WTC11 (cell line): ENCODE measurements at regions not wholly inside any gene's neighbourhood (a gene's known extent, or its start where the extent isn't known, plus 50 kb on each side); places are given as distances from the start of the nearest gene placed in this dataset.

Source experiments
- ATAC-seq: fragments of 200-7000 bp; cut with Tn5 transposase; 2 replicates; pipeline ENCODE4 v1.10.0; 2021; ENCODE audit warnings: mild to moderate bottlenecking, moderate library complexity
- CTCF ChIA-PET: fragments of 300-600 bp; sonication (Branson Sonifier 250); formaldehyde crosslinking; loops from one replicate; lab custom pipeline; 2021; ENCODE audit warnings: antibody characterized with exemption; lab: Charles Lee
- POLR2A ChIA-PET: fragments of 350-600 bp; sonication (Branson Sonifier 250); formaldehyde crosslinking; loops from one replicate; lab custom pipeline; 2021; ENCODE audit warnings: antibody characterized with exemption; lab: Charles Lee
- DNase-seq: peaks from one replicate; pipeline ENCODE4 v3.0.0; 2021; ENCODE audit warnings: low spot score
- H3K27ac Mint-ChIP-seq: 2 replicates; pipeline ENCODE4 v1.8.0; 2021; ENCODE audit warnings: mixed read lengths
- H3K27me3 Mint-ChIP-seq: 2 replicates; pipeline ENCODE4 v1.8.0; 2021; ENCODE audit warnings: low read depth, mild to moderate bottlenecking, moderate library complexity, mixed read lengths
- H3K36me3 Mint-ChIP-seq: 2 replicates; pipeline ENCODE4 v1.8.0; 2021; ENCODE audit warnings: mixed read lengths
- H3K4me1 Mint-ChIP-seq: 2 replicates; pipeline ENCODE4 v1.8.0; 2022; ENCODE audit warnings: mixed read lengths
- H3K4me3 Mint-ChIP-seq: 2 replicates; pipeline ENCODE4 v1.8.0; 2021; ENCODE audit warnings: mild to moderate bottlenecking, moderate library complexity, mixed read lengths
- H3K9me3 Mint-ChIP-seq: 2 replicates; pipeline ENCODE4 v1.8.0; 2021; ENCODE audit warnings: mixed read lengths
- EMX1 ChIP-seq: fragments of 250-450 bp; sonication (Bioruptor Pico); IDR thresholded peaks from 2 replicates; pipeline ENCODE4 v1.8.0; 2021; ENCODE audit warnings: mild to moderate bottlenecking
- ERG ChIP-seq: fragments of 250-450 bp; sonication (Bioruptor Pico); IDR thresholded peaks from 2 replicates; pipeline ENCODE4 v1.8.0; 2021; ENCODE audit warnings: mild to moderate bottlenecking
- FOXJ3 ChIP-seq: sonication (generic); formaldehyde crosslinking; IDR thresholded peaks from 2 replicates; pipeline ENCODE4 v1.9.0; 2021; ENCODE audit warnings: missing genetic modification reagents, mild to moderate bottlenecking, borderline replicate concordance
- HMGXB4 ChIP-seq: sonication (generic); formaldehyde crosslinking; IDR thresholded peaks from 2 replicates; pipeline ENCODE4 v1.8.1; 2023; ENCODE audit warnings: mild to moderate bottlenecking, moderate library complexity, missing genetic modification reagents
- MLX ChIP-seq: sonication (generic); formaldehyde crosslinking; IDR thresholded peaks from 2 replicates; pipeline ENCODE4 v1.8.1; 2023; ENCODE audit warnings: mild to moderate bottlenecking, missing genetic modification reagents, moderate library complexity
- NFE2L1 ChIP-seq: sonication (generic); formaldehyde crosslinking; IDR thresholded peaks from 2 replicates; pipeline ENCODE4 v1.8.1; 2023; ENCODE audit warnings: missing genetic modification reagents
- NFYB ChIP-seq: sonication (generic); formaldehyde crosslinking; conservative IDR thresholded peaks from 2 replicates; pipeline ENCODE4 v1.8.0; 2022; ENCODE audit warnings: low read depth, missing genetic modification reagents
- NR2C2 ChIP-seq: sonication (generic); formaldehyde crosslinking; IDR thresholded peaks from 2 replicates; pipeline ENCODE4 v1.8.0; 2022; ENCODE audit warnings: mild to moderate bottlenecking, missing genetic modification reagents
- NR3C1 ChIP-seq: sonication (generic); formaldehyde crosslinking; conservative IDR thresholded peaks from 2 replicates; pipeline ENCODE4 v1.8.1; 2023; ENCODE audit warnings: low read depth, mild to moderate bottlenecking, missing genetic modification reagents
- OVOL2 ChIP-seq: fragments of 250-450 bp; sonication (Bioruptor Pico); IDR thresholded peaks from 2 replicates; pipeline ENCODE4 v1.9.0; 2021; ENCODE audit warnings: mild to moderate bottlenecking, borderline replicate concordance
- SMAD3 ChIP-seq: sonication (generic); formaldehyde crosslinking; IDR thresholded peaks from 2 replicates; pipeline ENCODE4 v1.8.0; 2022; ENCODE audit warnings: missing genetic modification reagents, mild to moderate bottlenecking, borderline replicate concordance
- TEAD4 ChIP-seq: sonication (generic); formaldehyde crosslinking; IDR thresholded peaks from 2 replicates; pipeline ENCODE4 v1.8.0; 2022; ENCODE audit warnings: mild to moderate bottlenecking, missing genetic modification reagents
- ZBTB21 ChIP-seq: sonication (generic); formaldehyde crosslinking; IDR thresholded peaks from 2 replicates; pipeline ENCODE4 v1.8.1; 2023; ENCODE audit warnings: mild to moderate bottlenecking, missing genetic modification reagents, borderline replicate concordance
- ZNF138 ChIP-seq: sonication (generic); formaldehyde crosslinking; conservative IDR thresholded peaks from 2 replicates; pipeline ENCODE4 v1.8.1; 2022; ENCODE audit warnings: mild to moderate bottlenecking, moderate library complexity, missing genetic modification reagents
- ZNF317 ChIP-seq: sonication (generic); formaldehyde crosslinking; IDR thresholded peaks from 2 replicates; pipeline ENCODE4 v1.8.1; 2023; ENCODE audit warnings: low read depth, mild to moderate bottlenecking, moderate library complexity, missing genetic modification reagents, borderline replicate concordance
- ZNF396 ChIP-seq: fragments of 250-450 bp; sonication (Bioruptor Pico); IDR thresholded peaks from 2 replicates; pipeline ENCODE4 v1.8.0; 2021; ENCODE audit warnings: mild to moderate bottlenecking, moderate library complexity, borderline replicate concordance
- ZNF416 ChIP-seq: fragments of 250-450 bp; sonication (Bioruptor Pico); IDR thresholded peaks from 2 replicates; pipeline ENCODE4 v1.9.0; 2021; ENCODE audit warnings: mild to moderate bottlenecking, inconsistent platforms
- TF ChIP-seq, protein P1 (sequence below): sonication (generic); formaldehyde crosslinking; IDR thresholded peaks from 2 replicates; pipeline ENCODE4 v1.8.0; 2023; ENCODE audit warnings: missing genetic modification reagents
- TF ChIP-seq, protein P2 (sequence below): fragments of 250-450 bp; sonication (Bioruptor Pico); conservative IDR thresholded peaks from 2 replicates; pipeline ENCODE4 v1.9.0; 2021; ENCODE audit warnings: mild to moderate bottlenecking
- TF ChIP-seq, protein P3 (sequence below): sonication (generic); formaldehyde crosslinking; IDR thresholded peaks from 2 replicates; pipeline ENCODE4 v1.8.0; 2022; ENCODE audit warnings: missing genetic modification reagents
- TF ChIP-seq, protein P4 (sequence below): fragments of 250-450 bp; sonication (Bioruptor Pico); IDR thresholded peaks from 2 replicates; pipeline ENCODE4 v1.9.0; 2021; ENCODE audit warnings: mild to moderate bottlenecking

DNA sequence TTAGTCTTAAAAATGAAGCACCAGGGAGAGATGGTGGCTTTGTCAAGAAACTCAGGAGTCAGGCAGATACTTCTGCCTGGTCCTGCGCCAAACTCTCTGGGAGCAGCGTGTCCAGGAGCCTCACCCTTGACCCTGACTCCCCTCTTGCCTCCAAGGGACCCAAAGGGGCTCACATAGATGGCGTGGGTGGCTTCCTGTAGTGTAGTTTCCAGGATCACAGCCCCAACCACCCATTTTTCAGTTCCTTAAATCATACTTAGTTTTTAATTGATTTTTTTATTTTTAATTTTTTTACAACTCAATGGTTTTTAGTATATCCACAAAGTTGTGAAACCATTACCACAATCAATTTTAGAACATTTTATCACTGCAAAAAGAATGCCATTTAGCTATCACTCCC lies 107.7 kb upstream of the IGSF21 start:
- no peak for ATAC-seq
- Mint-ChIP-seq H3K36me3 (no peaks in the 10 kb centered on the region), H3K4me1 (peaks cover 6% of the 10 kb centered on the region), H3K27me3 (peaks cover 11% of the 10 kb centered on the region)
- POLR2A ChIA-PET = no interaction called here
- TF ChIP-seq ERG (CRISPR knock-in tag) (no peak), ZNF396 (CRISPR knock-in tag) (no peak), ZBTB21 (CRISPR knock-in tag) (no peak)
- TF ChIP-seq, protein P1, sequence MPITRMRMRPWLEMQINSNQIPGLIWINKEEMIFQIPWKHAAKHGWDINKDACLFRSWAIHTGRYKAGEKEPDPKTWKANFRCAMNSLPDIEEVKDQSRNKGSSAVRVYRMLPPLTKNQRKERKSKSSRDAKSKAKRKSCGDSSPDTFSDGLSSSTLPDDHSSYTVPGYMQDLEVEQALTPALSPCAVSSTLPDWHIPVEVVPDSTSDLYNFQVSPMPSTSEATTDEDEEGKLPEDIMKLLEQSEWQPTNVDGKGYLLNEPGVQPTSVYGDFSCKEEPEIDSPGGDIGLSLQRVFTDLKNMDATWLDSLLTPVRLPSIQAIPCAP (CRISPR knock-in tag) = no peak
- TF ChIP-seq, protein P2, sequence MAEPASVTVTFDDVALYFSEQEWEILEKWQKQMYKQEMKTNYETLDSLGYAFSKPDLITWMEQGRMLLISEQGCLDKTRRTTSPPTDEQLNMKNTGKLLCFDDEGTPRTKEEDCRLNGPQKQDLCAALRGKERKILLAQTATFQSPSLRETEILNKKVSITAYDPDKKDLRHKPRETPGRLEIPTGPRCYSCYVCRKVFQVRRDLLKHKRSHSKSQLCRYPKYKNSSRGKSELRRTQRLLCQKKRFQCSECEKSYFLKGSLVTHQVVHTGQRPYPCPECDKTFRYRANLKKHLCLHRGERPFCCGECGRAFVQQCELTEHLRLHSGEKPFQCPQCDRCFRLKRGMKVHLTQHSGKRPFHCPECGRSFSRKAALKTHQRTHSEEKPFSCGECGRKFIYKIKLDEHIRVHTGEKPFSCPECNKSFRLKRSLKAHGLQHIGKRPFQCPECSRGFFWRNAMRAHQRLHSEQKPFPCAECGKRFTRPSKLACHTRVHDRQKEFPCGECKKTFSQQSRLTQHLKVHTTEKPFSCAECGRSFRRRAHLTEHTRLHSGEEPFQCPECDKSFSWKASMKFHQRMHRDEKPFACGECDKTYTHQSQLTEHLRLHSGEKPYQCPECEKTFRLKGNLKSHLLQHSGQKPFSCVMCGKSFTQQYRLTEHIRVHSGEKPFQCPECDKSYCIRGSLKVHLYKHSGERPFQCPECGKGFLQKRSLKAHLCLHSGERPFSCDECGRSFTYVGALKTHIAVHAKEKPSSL (CRISPR knock-in tag) = no peak
- TF ChIP-seq, all 79 proteins: peak for 0
- Mint-ChIP-seq H3K27ac (no peak overlapping the region), H3K9me3 (no peaks in the 10 kb centered on the region), H3K4me3 (no peak overlapping the region)
- CTCF ChIA-PET = interaction anchor here (0.9 kb wide), 1 partner anchor 300 kb away, joined by 3 read pairs; no protein-coding TSS in a partner anchor
- DNase-seq = no peak

GRCh38 chr1:18001725-18002124 lies 105.9 kb upstream of the IGSF21 start:
- DNase-seq = no peak
- Mint-ChIP-seq H3K4me1 (peaks cover 6% of the 10 kb centered on the region), H3K36me3 (no peaks in the 10 kb centered on the region), H3K9me3 (no peaks in the 10 kb centered on the region), H3K27ac (no peak overlapping the region), H3K27me3 (peaks cover 7% of the 10 kb centered on the region), H3K4me3 (no peak overlapping the region)
- ATAC-seq = no peak
- TF ChIP-seq FOXJ3 = no peak
- TF ChIP-seq NFE2L1 (CRISPR knock-in tag) = no peak
- no peak for TF ChIP-seq SMAD3
- TF ChIP-seq, protein P3, sequence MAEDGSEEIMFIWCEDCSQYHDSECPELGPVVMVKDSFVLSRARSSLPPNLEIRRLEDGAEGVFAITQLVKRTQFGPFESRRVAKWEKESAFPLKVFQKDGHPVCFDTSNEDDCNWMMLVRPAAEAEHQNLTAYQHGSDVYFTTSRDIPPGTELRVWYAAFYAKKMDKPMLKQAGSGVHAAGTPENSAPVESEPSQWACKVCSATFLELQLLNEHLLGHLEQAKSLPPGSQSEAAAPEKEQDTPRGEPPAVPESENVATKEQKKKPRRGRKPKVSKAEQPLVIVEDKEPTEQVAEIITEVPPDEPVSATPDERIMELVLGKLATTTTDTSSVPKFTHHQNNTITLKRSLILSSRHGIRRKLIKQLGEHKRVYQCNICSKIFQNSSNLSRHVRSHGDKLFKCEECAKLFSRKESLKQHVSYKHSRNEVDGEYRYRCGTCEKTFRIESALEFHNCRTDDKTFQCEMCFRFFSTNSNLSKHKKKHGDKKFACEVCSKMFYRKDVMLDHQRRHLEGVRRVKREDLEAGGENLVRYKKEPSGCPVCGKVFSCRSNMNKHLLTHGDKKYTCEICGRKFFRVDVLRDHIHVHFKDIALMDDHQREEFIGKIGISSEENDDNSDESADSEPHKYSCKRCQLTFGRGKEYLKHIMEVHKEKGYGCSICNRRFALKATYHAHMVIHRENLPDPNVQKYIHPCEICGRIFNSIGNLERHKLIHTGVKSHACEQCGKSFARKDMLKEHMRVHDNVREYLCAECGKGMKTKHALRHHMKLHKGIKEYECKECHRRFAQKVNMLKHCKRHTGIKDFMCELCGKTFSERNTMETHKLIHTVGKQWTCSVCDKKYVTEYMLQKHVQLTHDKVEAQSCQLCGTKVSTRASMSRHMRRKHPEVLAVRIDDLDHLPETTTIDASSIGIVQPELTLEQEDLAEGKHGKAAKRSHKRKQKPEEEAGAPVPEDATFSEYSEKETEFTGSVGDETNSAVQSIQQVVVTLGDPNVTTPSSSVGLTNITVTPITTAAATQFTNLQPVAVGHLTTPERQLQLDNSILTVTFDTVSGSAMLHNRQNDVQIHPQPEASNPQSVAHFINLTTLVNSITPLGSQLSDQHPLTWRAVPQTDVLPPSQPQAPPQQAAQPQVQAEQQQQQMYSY = no peak
- TF ChIP-seq, protein P4, sequence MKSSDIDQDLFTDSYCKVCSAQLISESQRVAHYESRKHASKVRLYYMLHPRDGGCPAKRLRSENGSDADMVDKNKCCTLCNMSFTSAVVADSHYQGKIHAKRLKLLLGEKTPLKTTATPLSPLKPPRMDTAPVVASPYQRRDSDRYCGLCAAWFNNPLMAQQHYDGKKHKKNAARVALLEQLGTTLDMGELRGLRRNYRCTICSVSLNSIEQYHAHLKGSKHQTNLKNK (CRISPR knock-in tag) = no peak
- no peak for TF ChIP-seq ZNF317 (CRISPR knock-in tag)
- TF ChIP-seq OVOL2 (CRISPR knock-in tag) = no peak
- TF ChIP-seq NR2C2 = no peak
- no peak for TF ChIP-seq NFYB (CRISPR knock-in tag)
- ChIA-PET POLR2A (no interaction called here), CTCF (no interaction called here)

DNA sequence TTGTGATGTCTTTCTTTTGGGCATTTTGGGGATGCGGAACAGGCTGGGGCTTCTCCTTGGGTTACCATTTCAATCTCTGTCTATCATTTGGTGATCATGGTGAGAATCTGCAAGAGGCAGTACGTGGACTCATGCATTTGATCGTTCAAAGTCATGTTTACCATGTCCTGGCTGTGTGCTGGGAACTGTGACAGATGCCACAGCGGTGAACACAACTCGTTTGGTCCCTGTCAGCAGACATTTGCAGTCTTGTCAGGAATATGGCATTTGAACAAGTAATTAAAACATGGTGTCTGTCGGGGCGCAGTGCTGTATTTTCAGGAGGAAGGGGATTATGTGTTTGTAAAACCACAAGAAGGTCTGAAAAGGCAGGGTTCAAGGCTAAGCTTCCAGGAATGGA lies 103.3 kb upstream of the IGSF21 start:
- Mint-ChIP-seq H3K36me3 (no peaks in the 10 kb centered on the region), H3K4me3 (no peak overlapping the region), H3K27ac (no peak overlapping the region), H3K9me3 (no peaks in the 10 kb centered on the region), H3K27me3 (peaks cover 7% of the 10 kb centered on the region; the same call in 1 of the 2 replicates), H3K4me1 (peaks cover 11% of the 10 kb centered on the region)
- no peak for DNase-seq
- POLR2A ChIA-PET = no interaction called here
- CTCF ChIA-PET = interaction anchor here (0.8 kb wide), 1 partner anchor 230 kb away, joined by 3 read pairs; no protein-coding TSS in a partner anchor
- ATAC-seq = no peak
- TF ChIP-seq ZNF138 (CRISPR knock-in tag) (no peak), MLX (CRISPR knock-in tag) (no peak), TEAD4 (CRISPR knock-in tag) (no peak), EMX1 (CRISPR knock-in tag) (no peak), NR3C1 (no peak), HMGXB4 (CRISPR knock-in tag) (no peak), ZNF416 (CRISPR knock-in tag) (no peak)
- TF ChIP-seq, protein P4 (CRISPR knock-in tag) = no peak
